Heart right ventricle (tissue), 16 donors: ENCODE measurements at regions not wholly inside any gene's neighbourhood (a gene's known extent, or its start where the extent isn't known, plus 50 kb on each side); places are given as distances from the start of the nearest gene placed in this dataset.
"Not testable (repeated sequence)": the region's sequence is repeated elsewhere in the genome, so short reads cannot be mapped to it uniquely, and the experiment has no call there.

Experiments used
- ATAC-seq, 8 donors: fragments of 200-7000 bp; cut with Tn5 transposase; one replicate each; pipeline ENCODE4 v1.9.1; 2020; ENCODE audit warnings: mild to moderate bottlenecking in 8 of 8, moderate library complexity in 8 of 8, moderate number of reproducible peaks in 1 of 8
- DNase-seq, 2 donors: peaks; one replicate each; pipeline ENCODE4 v3.0.0-alpha.2; 2020
- H3K27ac ChIP-seq, 10 donors: fragments of 200-600 bp; sonication (generic) in 2 of 10; one replicate each; pipeline versions ENCODE4 v1.5.0 to v1.8.0; 2020 to 2022; ENCODE audit warnings: mild to moderate bottlenecking in 3 of 10
- H3K27me3 ChIP-seq, 7 donors: fragments of 200-600 bp; one replicate each; pipeline ENCODE4 v1.8.0; 2021 to 2022; ENCODE audit warnings: mild to moderate bottlenecking in 2 of 7
- H3K36me3 ChIP-seq, 9 donors: fragments of 200-600 bp; sonication (generic) in 1 of 9; one replicate each; pipeline versions ENCODE4 v1.5.0 to v1.8.0; 2020 to 2022; ENCODE audit warnings: mild to moderate bottlenecking in 2 of 9
- H3K4me1 ChIP-seq, 9 donors: fragments of 200-600 bp; sonication (generic) in 1 of 9; one replicate each; pipeline versions ENCODE4 v1.5.0 to v1.8.0; 2020 to 2022; ENCODE audit warnings: mild to moderate bottlenecking in 4 of 9
- H3K4me3 ChIP-seq, 10 donors: fragments of 200-600 bp; sonication (generic) in 2 of 10; one replicate each; pipeline versions ENCODE4 v1.5.0 to v1.8.0; 2020 to 2022; ENCODE audit warnings: mild to moderate bottlenecking in 7 of 10, moderate library complexity in 2 of 10
- H3K9me3 ChIP-seq, 11 donors: fragments of 200-600 bp in 10 of 11; sonication (generic) in 2 of 11; one replicate each; pipeline versions ENCODE4 v1.5.0 to v1.8.0; 2013 to 2022; ENCODE audit warnings: mild to moderate bottlenecking in 2 of 11, control low read depth in 1 of 11, moderate library complexity in 1 of 11
- CTCF ChIP-seq, 9 donors: fragments of 200-600 bp; sonication (generic) in 2 of 9; IDR thresholded peaks; one replicate each; pipeline versions ENCODE4 v1.5.0 to v1.8.0; 2021 to 2022; ENCODE audit warnings: antibody characterized with exemption in 9 of 9, mild to moderate bottlenecking in 5 of 9, moderate library complexity in 1 of 9
- WGBS, 2 donors: extraction: QIAGEN DNeasy Blood & Tissue Kit; methylation state at CpG; one replicate each; pipeline ENCODE4 v1.1.7; 2013; ENCODE audit warnings: inconsistent platforms in 1 of 2; 5-methylcytosine and 5-hydroxymethylcytosine counted together
- intact Hi-C, 10 donors: fragments of 100-400 bp; cut with DNase I; formaldehyde crosslinking; loops; one replicate each; pipeline versions ENCODE4 v1.11.1 to v1.14.2; 2022
- donor health status: Arrhythmogenic right ventricular cardiomyopathy.
- donor health status: ischemic (EF 13 %, LVEDD 7.1; RV severe dilation, severe dysfunction).
- donor health status: healthy with polysubstance abuse.
- donor health status: DM: no; HTN: yes; CAD: no.
- donor health status: DM: no; HTN: no; CAD: no.
- donor health status: ischemic (EF 25% LVEDD 6.9; RV normal size, moderate dysfunction).
- donor health status: ischemic (EF 25% LVEDD 5.7; RV mildly dilated, moderate dysfunction).
- donor health status: healthy.
- donor health status: DM: yes; HTN: yes; CAD: no.
- donor health status: Ischemic cardiomyopathy.
- donor health status: ischemic (EF 35%, LVEDD 5.7; RV mildly dilated, moderate dysfunction).
- donor health status: nonischemic (EF 11% LVEDD 7.7; RV severe dilation, severe dysfunction).
- donor health status: DM: yes; HTN: yes; CAD: no.
- donor health status: PGD.
- donor health status: ischemic (EF 29% LVEDD 5.4; RV normal size, mild dysfunction).
- donor health status: nonischemic (EF 23%, LVEDD 6.1; RV moderate dilation, normal function).

- WGBS, 2 donors, result 32 to 38% methylated on average over 1 of the region's 1 CpG
- no peaks in the 10 kb centered on the region for H3K4me1 ChIP-seq
- no peak overlapping the region for H3K4me3 ChIP-seq
- no peaks in the 10 kb centered on the region for H3K36me3 ChIP-seq
- no peak overlapping the region for H3K27ac ChIP-seq
- no peaks in the 10 kb centered on the region for H3K27me3 ChIP-seq
- intact Hi-C loops, result no loop called here
- H3K9me3 ChIP-seq, result peaks cover 0 to 28% (median 6%) of the 10 kb centered on the region in 11 donors
- no peak for ATAC-seq
- no peak for TF ChIP-seq CTCF (IDR thresholded peaks at IDR 0.05)
- DNase-seq, result no peak
Observed at GRCh38 chr16:55999683-56000082, 124.5 kb upstream of the CES5A start.

- WGBS, 2 donors, result 86 to 88% methylated on average over 3 of the region's 3 CpGs
- no peak for ATAC-seq
- H3K27ac ChIP-seq, result no peak overlapping the region
Observed at GRCh38 chr16:55993088-55993487, 117.9 kb upstream of the CES5A start.

GRCh38 chr16:55992551-55992950 lies 117.4 kb upstream of the CES5A start:
- no peak for TF ChIP-seq CTCF (IDR thresholded peaks at IDR 0.05)
- no peak overlapping the region for H3K27ac ChIP-seq
- DNase-seq, result no peak
- 21 to 46% methylated on average over 1 of the region's 1 CpG for WGBS, 2 donors
- no peak overlapping the region for H3K4me3 ChIP-seq
- H3K4me1 ChIP-seq, result no peaks in the 10 kb centered on the region
- H3K36me3 ChIP-seq, result no peaks in the 10 kb centered on the region
- no peaks in the 10 kb centered on the region for H3K9me3 ChIP-seq
- no peak for ATAC-seq
- H3K27me3 ChIP-seq, result no peaks in the 10 kb centered on the region
- intact Hi-C loops, result no loop called here

More at GRCh38 chr16:55993088-55993487, 117.9 kb upstream of the CES5A start:
- Histone ChIP-seq H3K4me1 (no peaks in the 10 kb centered on the region), H3K4me3 (no peak overlapping the region), H3K27me3 (no peaks in the 10 kb centered on the region), H3K9me3 (peaks cover 0 to 4% (median 0%) of the 10 kb centered on the region in 11 donors), H3K36me3 (no peaks in the 10 kb centered on the region)
- intact Hi-C loops, result no loop called here
- no peak for DNase-seq
- no peak for TF ChIP-seq CTCF (IDR thresholded peaks at IDR 0.05)

GRCh38 chr16:55991843-55992242 lies 116.7 kb upstream of the CES5A start:
- intact Hi-C loops, result no loop called here
- Histone ChIP-seq H3K27ac (no peak overlapping the region), H3K36me3 (no peaks in the 10 kb centered on the region), H3K4me1 (no peaks in the 10 kb centered on the region), H3K27me3 (no peaks in the 10 kb centered on the region), H3K9me3 (no peaks in the 10 kb centered on the region), H3K4me3 (no peak overlapping the region)
- no peak for TF ChIP-seq CTCF (IDR thresholded peaks at IDR 0.05)
- DNase-seq, result no peak
- 38 to 53% methylated on average over 2 of the region's 2 CpGs for WGBS, 2 donors
- ATAC-seq, result no peak

GRCh38 chr16:55989569-55989907 lies 114.4 kb upstream of the CES5A start:
- Histone ChIP-seq H3K4me3 (no peak overlapping the region), H3K27me3 (no peaks in the 10 kb centered on the region), H3K4me1 (no peaks in the 10 kb centered on the region), H3K36me3 (no peaks in the 10 kb centered on the region), H3K27ac (no peak overlapping the region), H3K9me3 (no peaks in the 10 kb centered on the region)
- DNase-seq (no peak), ATAC-seq (no peak)
- TF ChIP-seq CTCF (IDR thresholded peaks at IDR 0.05), result no peak
- 92 to 95% methylated on average over 18 of the region's 18 CpGs for WGBS, 2 donors
- intact Hi-C loops, result loop anchor here in 1 of 10 donors (10.0 kb wide), 1 partner anchor 65 kb away; no protein-coding TSS in a partner anchor

- WGBS, 2 donors, result 92 to 93% methylated on average over 48 of the region's 48 CpGs
- not testable (repeated sequence) for H3K27me3 ChIP-seq, H3K27ac ChIP-seq, DNase-seq, H3K36me3 ChIP-seq, H3K4me1 ChIP-seq, H3K9me3 ChIP-seq, H3K4me3 ChIP-seq, ATAC-seq
- intact Hi-C loops, result loop anchor here in 1 of 10 donors (10.0 kb wide), 1 partner anchor 64 kb away; no protein-coding TSS in a partner anchor
Observed at GRCh38 chr16:55988850-55989568, 113.8 kb upstream of the CES5A start.
